Endothelial cell of umbilical vein (primary cell): ENCODE measurements at regions not wholly inside any gene's neighbourhood (a gene's known extent, or its start where the extent isn't known, plus 50 kb on each side); places are given as distances from the start of the nearest gene placed in this dataset.

Experiments
- BruUV-seq: library from RNA; stranded (reverse); fragments of 400-500 nt; replicated peaks from 2 replicates; lab custom pipeline; 2021; lab: Mats Ljungman, UMichigan
- CTCF ChIA-PET: fragments of 300-600, 350-600 bp; sonication (Branson Sonifier 250); formaldehyde crosslinking; loops from one replicate; lab custom pipeline; 2021; ENCODE audit warnings: antibody characterized with exemption, inconsistent platforms; lab: Charles Lee
- POLR2A ChIA-PET: fragments of 300-600, 350-600 bp; sonication (Branson Sonifier 250); formaldehyde crosslinking; loops from one replicate; lab custom pipeline; 2021; ENCODE audit warnings: antibody characterized with exemption, inconsistent platforms; lab: Charles Lee
- DNase-seq: peaks from one replicate; pipeline ENCODE4 v3.0.0-alpha.2; 2011; ENCODE audit warnings: low read depth, low spot score
- FAIRE-seq: peaks from 2 replicates; lab custom pipeline; 2011; peaks lifted over from hg19 to GRCh38; lab: Jason Lieb, UNC
- H2AFZ ChIP-seq: 2 replicates; pipeline ENCODE4 v1.6.0; 2012; ENCODE audit warnings: low read depth, low read length, control low read depth, inconsistent platforms
- H3K27ac ChIP-seq: 2 replicates; pipeline ENCODE4 v1.5.1; 2011; ENCODE audit warnings: low read depth, mild to moderate bottlenecking, control low read depth, low read length, moderate library complexity; ENCODE audit not compliant: insufficient read depth
- H3K27me3 ChIP-seq, 2 experiments: 2 replicates each; pipeline versions ENCODE4 v1.6.0 to v1.6.1; 2011; ENCODE audit warnings: low read length in 2 of 2, mixed read lengths in 1 of 2; ENCODE audit not compliant: control insufficient read depth in 2 of 2, insufficient read depth in 2 of 2
- H3K36me3 ChIP-seq, 2 experiments: 2 replicates in 1 of 2; 3 replicates in 1 of 2; pipeline ENCODE4 v1.5.1; 2011; ENCODE audit warnings: low read length in 2 of 2, mild to moderate bottlenecking in 1 of 2, moderate library complexity in 1 of 2; ENCODE audit not compliant: control insufficient read depth in 2 of 2, insufficient read depth in 2 of 2; ENCODE audit errors: extremely low read depth in 1 of 2
- H3K4me1 ChIP-seq: 3 replicates; pipeline ENCODE4 v1.5.1; 2011; ENCODE audit warnings: mild to moderate bottlenecking, low read length; ENCODE audit not compliant: control insufficient read depth, insufficient read depth; ENCODE audit errors: extremely low read depth
- H3K4me2 ChIP-seq: 2 replicates; pipeline ENCODE4 v1.6.1; 2011; ENCODE audit warnings: low read length, control low read depth, mixed read lengths; ENCODE audit not compliant: insufficient read depth
- H3K4me3 ChIP-seq, 3 experiments: fragments of 200-600 bp in 1 of 3; sonication (generic), shearing (Covaris generic) in 1 of 3; replicated peaks in 1 of 3; 2 replicates each; pipeline ENCODE4 v1.5.1; 2011 to 2016; ENCODE audit warnings: control low read depth in 3 of 3, low read length in 3 of 3, mild to moderate bottlenecking in 2 of 3, inconsistent platforms in 1 of 3, low read depth in 1 of 3, moderate library complexity in 1 of 3; ENCODE audit not compliant: insufficient read depth in 1 of 3
- H3K79me2 ChIP-seq: 2 replicates; pipeline ENCODE4 v1.6.0; 2012; ENCODE audit warnings: low read length, inconsistent platforms; ENCODE audit not compliant: control insufficient read depth, insufficient read depth
- H3K9ac ChIP-seq: replicated peaks from 2 replicates; pipeline ENCODE3; 2011; ENCODE audit warnings: low read length, control low read depth; ENCODE audit not compliant: insufficient read depth; ENCODE audit errors: extremely low read depth
- H3K9me1 ChIP-seq: replicated peaks from 3 replicates; pipeline ENCODE4 v1.6.0; 2011; ENCODE audit warnings: mild to moderate bottlenecking, low read length; ENCODE audit not compliant: control insufficient read depth, insufficient read depth; ENCODE audit errors: extremely low read depth
- H3K9me3 ChIP-seq: replicated peaks from 2 replicates; pipeline ENCODE4 v1.5.1; 2012; ENCODE audit warnings: low read length, inconsistent platforms; ENCODE audit not compliant: control insufficient read depth, insufficient read depth
- H4K20me1 ChIP-seq: replicated peaks from 2 replicates; pipeline ENCODE3; 2011; ENCODE audit warnings: mild to moderate bottlenecking, low read length; ENCODE audit not compliant: control insufficient read depth, insufficient read depth; ENCODE audit errors: extremely low read depth
- CTCF ChIP-seq, 2 donors: IDR thresholded peaks; 1 replicate in 1 of 2; 2 replicates in 1 of 2; pipeline ENCODE4 v1.5.1; 2011; ENCODE audit warnings: low read length in 2 of 2, mild to moderate bottlenecking in 2 of 2, moderate library complexity in 2 of 2, control low read depth in 1 of 2, inconsistent platforms in 1 of 2, low read depth in 1 of 2; ENCODE audit not compliant: insufficient read depth in 1 of 2; ENCODE audit errors: extremely low read depth in 1 of 2
- EZH2 ChIP-seq: IDR thresholded peaks from 2 replicates; pipeline ENCODE4 v1.6.1; 2012; ENCODE audit warnings: borderline replicate concordance, low read depth, mild to moderate bottlenecking, moderate library complexity, low read length, inconsistent platforms; ENCODE audit not compliant: severe bottlenecking
- FOS ChIP-seq: IDR thresholded peaks from 2 replicates; pipeline ENCODE4 v1.6.1; 2011; ENCODE audit warnings: mild to moderate bottlenecking, low read length, moderate library complexity, borderline replicate concordance; ENCODE audit not compliant: insufficient read depth
- GATA2 ChIP-seq: IDR thresholded peaks from 2 replicates; pipeline ENCODE4 v1.7.0; 2011; ENCODE audit warnings: low read depth, mild to moderate bottlenecking, moderate library complexity, mixed read lengths, low read length; ENCODE audit not compliant: insufficient read length, insufficient read depth
- JUN ChIP-seq: IDR thresholded peaks from 2 replicates; pipeline ENCODE4 v1.6.1; 2011; ENCODE audit warnings: borderline replicate concordance, low read depth; ENCODE audit not compliant: insufficient read length, insufficient read depth
- POLR2A ChIP-seq: IDR thresholded peaks from 2 replicates; pipeline ENCODE4 v1.6.1; 2012; ENCODE audit warnings: low read depth, mild to moderate bottlenecking, control low read depth, low read length
- POLR2AphosphoS5 ChIP-seq: IDR thresholded peaks from 2 replicates; pipeline ENCODE4 v1.6.1; 2012; ENCODE audit warnings: low read depth, mild to moderate bottlenecking, control low read depth, low read length, moderate library complexity; ENCODE audit not compliant: insufficient read depth
- dilution Hi-C: fragments of 300-500 bp; cut with MboI; formaldehyde crosslinking; loops from one replicate; pipeline ENCODE4 v1.15.0; 2019; ENCODE audit warnings: low sequenced_read_pairs; ENCODE audit not compliant: extremely low pct_ligation_motif_present
- intact Hi-C: fragments of 100-400 bp; cut with micrococcal nuclease; formaldehyde crosslinking; loops from one replicate; pipeline ENCODE4 v1.10.0; 2022

- Histone ChIP-seq H3K4me3 (no peak overlapping the region), H3K79me2 (no peaks in the 10 kb centered on the region), H3K4me2 (no peak overlapping the region), H3K27ac (no peak overlapping the region), H3K9ac (no peak overlapping the region), H3K27me3 (no peaks in the 10 kb centered on the region), H4K20me1 (no peaks in the 10 kb centered on the region), H3K9me3 (no peaks in the 10 kb centered on the region), H3K9me1 (no peaks in the 10 kb centered on the region), H3K36me3 (no peaks in the 10 kb centered on the region), H3K4me1 (peaks cover 7% of the 10 kb centered on the region), H2AFZ (no peak overlapping the region)
- CTCF ChIA-PET = no interaction called here
- BruUV-seq = no TSS peak
- dilution Hi-C loops = no loop called here
- FAIRE-seq (no peak), DNase-seq (peak; percentile 65)
- intact Hi-C loops = no loop called here
- no peak for TF ChIP-seq JUN
- TF ChIP-seq POLR2A = no peak
- no peak for TF ChIP-seq GATA2
- no peak for TF ChIP-seq EZH2
- no peak for TF ChIP-seq CTCF (IDR thresholded peaks at IDR 0.05; ENCODE audit: extremely low read depth in 1 of 2, insufficient read depth in 1 of 2, low read depth in 1 of 2, low read length in 2 of 2)
- TF ChIP-seq FOS = no peak
- no peak for TF ChIP-seq POLR2AphosphoS5
- POLR2A ChIA-PET = no interaction called here
Measured at GRCh38 chr2:172333235-172333977, 94.0 kb upstream of the ITGA6 start.
